ENCODE measurements at regions not wholly inside any gene's neighbourhood (a gene's known extent, or its start where the extent isn't known, plus 50 kb on each side); places are given as distances from the start of the nearest gene placed in this dataset.

GRCh38 chr6:90898763-90899162 is 311.9 kb upstream of the MAP3K7 start:
- DNase-seq (ENCODE audit: low read depth in 4 of 6, low spot score in 6 of 6): no peak
- H3K36me3 ChIP-seq (ENCODE audit: control insufficient read depth, insufficient read depth, low read length): no peaks in the 10 kb centered on the region
- peaks cover 3% of the 10 kb centered on the region for H3K4me1 ChIP-seq (ENCODE audit: control insufficient read depth, insufficient read depth, low read length)
- WGBS (ENCODE audit: insufficient coverage): 100% methylated on average over 2 of the region's 4 CpGs
- H3K27ac ChIP-seq (ENCODE audit: low read depth, low read length): no peak overlapping the region
- no peak overlapping the region for H3K4me3 ChIP-seq (ENCODE audit: low read depth, low read length)
- H3K27me3 ChIP-seq (ENCODE audit: control insufficient read depth, insufficient read depth, low read length): no peaks in the 10 kb centered on the region
- H3K9me3 ChIP-seq (ENCODE audit: control insufficient read depth, insufficient read depth, low read length): no peaks in the 10 kb centered on the region

GRCh38 chr6:90896075-90896547 is 309.2 kb upstream of the MAP3K7 start:
- Histone ChIP-seq H3K4me1 (ENCODE audit: control insufficient read depth, insufficient read depth, low read length) (peaks cover 4% of the 10 kb centered on the region), H3K27ac (ENCODE audit: low read depth, low read length) (no peak overlapping the region), H3K36me3 (ENCODE audit: control insufficient read depth, insufficient read depth, low read length) (no peaks in the 10 kb centered on the region), H3K4me3 (ENCODE audit: low read depth, low read length) (no peak overlapping the region), H3K27me3 (ENCODE audit: control insufficient read depth, insufficient read depth, low read length) (no peaks in the 10 kb centered on the region), H3K9me3 (ENCODE audit: control insufficient read depth, insufficient read depth, low read length) (no peaks in the 10 kb centered on the region)
- DNase-seq (ENCODE audit: low read depth in 4 of 6, low spot score in 6 of 6): peak in 2 of 6 donors; percentile 50 to 81
- 18% methylated on average over 1 of the region's 3 CpGs for WGBS (ENCODE audit: insufficient coverage)

GRCh38 chr6:90895299-90896074 is 308.6 kb upstream of the MAP3K7 start:
- peak in 1 of 6 donors; percentile 44 for DNase-seq (ENCODE audit: low read depth in 4 of 6, low spot score in 6 of 6)
- H3K4me1 ChIP-seq (ENCODE audit: control insufficient read depth, insufficient read depth, low read length): peaks cover 10% of the 10 kb centered on the region
- no peak overlapping the region for H3K4me3 ChIP-seq (ENCODE audit: low read depth, low read length)
- 88% methylated on average over 2 of the region's 9 CpGs for WGBS (ENCODE audit: insufficient coverage)
- no peaks in the 10 kb centered on the region for H3K9me3 ChIP-seq (ENCODE audit: control insufficient read depth, insufficient read depth, low read length)
- no peak overlapping the region for H3K27ac ChIP-seq (ENCODE audit: low read depth, low read length)
- H3K36me3 ChIP-seq (ENCODE audit: control insufficient read depth, insufficient read depth, low read length): no peaks in the 10 kb centered on the region
- H3K27me3 ChIP-seq (ENCODE audit: control insufficient read depth, insufficient read depth, low read length): no peaks in the 10 kb centered on the region

- 63% methylated on average over 1 of the region's 9 CpGs for WGBS (ENCODE audit: insufficient coverage)
Observed at GRCh38 chr6:90894285-90895130, 307.6 kb upstream of the MAP3K7 start.

GRCh38 chr6:90893400-90893799 is 306.5 kb upstream of the MAP3K7 start:
- Histone ChIP-seq H3K27me3 (ENCODE audit: control insufficient read depth, insufficient read depth, low read length) (no peaks in the 10 kb centered on the region), H3K4me1 (ENCODE audit: control insufficient read depth, insufficient read depth, low read length) (peaks cover 13% of the 10 kb centered on the region), H3K4me3 (ENCODE audit: low read depth, low read length) (no peak overlapping the region), H3K27ac (ENCODE audit: low read depth, low read length) (no peak overlapping the region), H3K36me3 (ENCODE audit: control insufficient read depth, insufficient read depth, low read length) (no peaks in the 10 kb centered on the region), H3K9me3 (ENCODE audit: control insufficient read depth, insufficient read depth, low read length) (no peaks in the 10 kb centered on the region)
- DNase-seq (ENCODE audit: low read depth in 4 of 6, low spot score in 6 of 6): no peak
- WGBS (ENCODE audit: insufficient coverage): no CpG with 5 or more reads among the region's 4 CpGs

More at GRCh38 chr6:90894285-90895130, 307.6 kb upstream of the MAP3K7 start:
- H3K4me3 ChIP-seq (ENCODE audit: low read depth, low read length): no peak overlapping the region
- no peaks in the 10 kb centered on the region for H3K36me3 ChIP-seq (ENCODE audit: control insufficient read depth, insufficient read depth, low read length)
- H3K4me1 ChIP-seq (ENCODE audit: control insufficient read depth, insufficient read depth, low read length): peaks cover 13% of the 10 kb centered on the region
- DNase-seq (ENCODE audit: low read depth in 4 of 6, low spot score in 6 of 6): peak in 1 of 6 donors; percentile 72
- no peak overlapping the region for H3K27ac ChIP-seq (ENCODE audit: low read depth, low read length)
- H3K27me3 ChIP-seq (ENCODE audit: control insufficient read depth, insufficient read depth, low read length): no peaks in the 10 kb centered on the region
- H3K9me3 ChIP-seq (ENCODE audit: control insufficient read depth, insufficient read depth, low read length): no peaks in the 10 kb centered on the region

GRCh38 chr6:90892271-90892670 is 305.4 kb upstream of the MAP3K7 start:
- no peaks in the 10 kb centered on the region for H3K9me3 ChIP-seq (ENCODE audit: control insufficient read depth, insufficient read depth, low read length)
- H3K27ac ChIP-seq (ENCODE audit: low read depth, low read length): no peak overlapping the region
- peaks cover 13% of the 10 kb centered on the region for H3K4me1 ChIP-seq (ENCODE audit: control insufficient read depth, insufficient read depth, low read length)
- no peaks in the 10 kb centered on the region for H3K27me3 ChIP-seq (ENCODE audit: control insufficient read depth, insufficient read depth, low read length)
- H3K36me3 ChIP-seq (ENCODE audit: control insufficient read depth, insufficient read depth, low read length): no peaks in the 10 kb centered on the region
- no peak overlapping the region for H3K4me3 ChIP-seq (ENCODE audit: low read depth, low read length)
- peak in 1 of 6 donors; percentile 43 for DNase-seq (ENCODE audit: low read depth in 4 of 6, low spot score in 6 of 6)
- no CpG with 5 or more reads among the region's 3 CpGs for WGBS (ENCODE audit: insufficient coverage)

GRCh38 chr6:90891355-90891754 is 304.5 kb upstream of the MAP3K7 start:
- Histone ChIP-seq H3K9me3 (ENCODE audit: control insufficient read depth, insufficient read depth, low read length) (no peaks in the 10 kb centered on the region), H3K4me3 (ENCODE audit: low read depth, low read length) (no peak overlapping the region), H3K27me3 (ENCODE audit: control insufficient read depth, insufficient read depth, low read length) (no peaks in the 10 kb centered on the region), H3K4me1 (ENCODE audit: control insufficient read depth, insufficient read depth, low read length) (peaks cover 13% of the 10 kb centered on the region), H3K36me3 (ENCODE audit: control insufficient read depth, insufficient read depth, low read length) (no peaks in the 10 kb centered on the region), H3K27ac (ENCODE audit: low read depth, low read length) (peak overlapping the region; percentile 29)
- 38% methylated on average over 3 of the region's 5 CpGs for WGBS (ENCODE audit: insufficient coverage)
- DNase-seq (ENCODE audit: low read depth in 4 of 6, low spot score in 6 of 6): no peak

- DNase-seq (ENCODE audit: low read depth in 4 of 6, low spot score in 6 of 6): peak in 1 of 6 donors; percentile 65
- H3K27ac ChIP-seq (ENCODE audit: low read depth, low read length): peak overlapping the region; percentile 29
- WGBS (ENCODE audit: insufficient coverage): 19% methylated on average over 5 of the region's 8 CpGs
- H3K4me1 ChIP-seq (ENCODE audit: control insufficient read depth, insufficient read depth, low read length): peaks cover 12% of the 10 kb centered on the region
- no peaks in the 10 kb centered on the region for H3K9me3 ChIP-seq (ENCODE audit: control insufficient read depth, insufficient read depth, low read length)
- H3K36me3 ChIP-seq (ENCODE audit: control insufficient read depth, insufficient read depth, low read length): no peaks in the 10 kb centered on the region
- H3K27me3 ChIP-seq (ENCODE audit: control insufficient read depth, insufficient read depth, low read length): no peaks in the 10 kb centered on the region
- H3K4me3 ChIP-seq (ENCODE audit: low read depth, low read length): no peak overlapping the region
Observed at GRCh38 chr6:90890683-90891330, 303.9 kb upstream of the MAP3K7 start.

- no peak for DNase-seq (ENCODE audit: low read depth in 4 of 6, low spot score in 6 of 6)
- Histone ChIP-seq H3K9me3 (ENCODE audit: control insufficient read depth, insufficient read depth, low read length) (no peaks in the 10 kb centered on the region), H3K36me3 (ENCODE audit: control insufficient read depth, insufficient read depth, low read length) (no peaks in the 10 kb centered on the region), H3K4me1 (ENCODE audit: control insufficient read depth, insufficient read depth, low read length) (peaks cover 19% of the 10 kb centered on the region), H3K27ac (ENCODE audit: low read depth, low read length) (no peak overlapping the region), H3K4me3 (ENCODE audit: low read depth, low read length) (no peak overlapping the region), H3K27me3 (ENCODE audit: control insufficient read depth, insufficient read depth, low read length) (no peaks in the 10 kb centered on the region)
Observed at GRCh38 chr6:90887764-90888163, 300.9 kb upstream of the MAP3K7 start.
